Activated B cell treated with CpG ODN at 0.5 μM for 24 hours (primary cell): ENCODE measurements at regions not wholly inside any gene's neighbourhood (a gene's known extent, or its start where the extent isn't known, plus 50 kb on each side); places are given as distances from the start of the nearest gene placed in this dataset.
"Not testable (repeated sequence)": the region's sequence is repeated elsewhere in the genome, so short reads cannot be mapped to it uniquely, and the experiment has no call there.

ENCODE experiments used
- ATAC-seq: fragments of 200-7000 bp; cut with Tn5 transposase; one replicate; pipeline ENCODE4 v1.10.0; 2021; ENCODE audit warnings: low read depth, mild to moderate bottlenecking, moderate library complexity
- CTCF ChIA-PET: fragments of 350-600 bp; sonication (Branson Sonifier 250); formaldehyde crosslinking; loops from one replicate; lab custom pipeline; 2021; ENCODE audit warnings: antibody characterized with exemption; lab: Charles Lee
- POLR2A ChIA-PET: fragments of 350-600 bp; sonication (Branson Sonifier 250); formaldehyde crosslinking; loops from one replicate; lab custom pipeline; 2021; ENCODE audit warnings: antibody characterized with exemption; lab: Charles Lee
- DNase-seq: peaks from one replicate; pipeline ENCODE4 v3.0.0; 2022
- H3K27ac Mint-ChIP-seq: one replicate; pipeline ENCODE4 v1.8.0; 2020; ENCODE audit warnings: mixed read lengths
- H3K27me3 Mint-ChIP-seq: one replicate; pipeline ENCODE4 v1.8.0; 2021; ENCODE audit warnings: mixed read lengths
- H3K36me3 Mint-ChIP-seq: one replicate; pipeline ENCODE4 v1.8.0; 2021; ENCODE audit warnings: low read depth, mixed read lengths
- H3K4me1 Mint-ChIP-seq: one replicate; pipeline ENCODE4 v1.8.0; 2021; ENCODE audit warnings: mixed read lengths
- H3K4me3 Mint-ChIP-seq: one replicate; pipeline ENCODE4 v1.8.0; 2020; ENCODE audit warnings: mild to moderate bottlenecking, mixed read lengths
- H3K9me3 Mint-ChIP-seq: one replicate; pipeline ENCODE4 v1.8.0; 2020; ENCODE audit warnings: mixed read lengths
- CTCF ChIP-seq: fragments of 200-600 bp; IDR thresholded peaks from one replicate; pipeline ENCODE4 v1.8.0; 2022; ENCODE audit warnings: antibody characterized with exemption, mild to moderate bottlenecking
- intact Hi-C: fragments of 100-400 bp; cut with micrococcal nuclease; formaldehyde crosslinking; loops from one replicate; pipeline ENCODE4 v1.15.1; 2024

- H3K4me3 Mint-ChIP-seq: no peak overlapping the region
Observed at GRCh38 chrX:3788494-3789233, 75.2 kb upstream of the PRKX start.

GRCh38 chrX:3787856-3788255 is 74.4 kb upstream of the PRKX start:
- CTCF ChIA-PET: interaction anchor here (0.6 kb wide), 1 partner anchor 138 kb away, joined by 3 read pairs; no protein-coding TSS in a partner anchor
- H3K27ac Mint-ChIP-seq: no peak overlapping the region
- H3K4me3 Mint-ChIP-seq: no peak overlapping the region
- intact Hi-C loops: loop anchor here (10.0 kb wide), 1 partner anchor 753 kb away; no protein-coding TSS in a partner anchor
- no peak for DNase-seq
- no peaks in the 10 kb centered on the region for H3K36me3 Mint-ChIP-seq
- peaks cover 7% of the 10 kb centered on the region for H3K27me3 Mint-ChIP-seq
- no peak for ATAC-seq
- no peaks in the 10 kb centered on the region for H3K4me1 Mint-ChIP-seq
- H3K9me3 Mint-ChIP-seq: no peaks in the 10 kb centered on the region
- POLR2A ChIA-PET: no interaction called here
- no peak for TF ChIP-seq CTCF

More at GRCh38 chrX:3788494-3789233, 75.2 kb upstream of the PRKX start:
- ChIA-PET CTCF (interaction anchor here (0.6 kb wide), 1 partner anchor 139 kb away, joined by 3 read pairs; no protein-coding TSS in a partner anchor), POLR2A (no interaction called here)
- ATAC-seq: no peak
- no peak for TF ChIP-seq CTCF
- no peak overlapping the region for H3K27ac Mint-ChIP-seq
- H3K9me3 Mint-ChIP-seq: no peaks in the 10 kb centered on the region
- no peaks in the 10 kb centered on the region for H3K36me3 Mint-ChIP-seq
- no peak for DNase-seq
- intact Hi-C loops: loop anchor here (1.0 to 10.0 kb wide), 2 partner anchors 137 to 754 kb away; no protein-coding TSS in a partner anchor
- no peaks in the 10 kb centered on the region for H3K4me1 Mint-ChIP-seq
- peaks cover 9% of the 10 kb centered on the region for H3K27me3 Mint-ChIP-seq

GRCh38 chrX:3785822-3786221 is 72.4 kb upstream of the PRKX start:
- CTCF ChIA-PET, H3K4me3 Mint-ChIP-seq, H3K9me3 Mint-ChIP-seq, H3K4me1 Mint-ChIP-seq, POLR2A ChIA-PET, H3K36me3 Mint-ChIP-seq, DNase-seq, H3K27me3 Mint-ChIP-seq, H3K27ac Mint-ChIP-seq, ATAC-seq: not testable (repeated sequence)
- intact Hi-C loops: loop anchor here (10.0 kb wide), 1 partner anchor 751 kb away; no protein-coding TSS in a partner anchor

- H3K27ac Mint-ChIP-seq: no peak overlapping the region
- DNase-seq: no peak
- intact Hi-C loops: loop anchor here (10.0 kb wide), 1 partner anchor 746 kb away; no protein-coding TSS in a partner anchor
- POLR2A ChIA-PET: no interaction called here
- ATAC-seq: no peak
- no peak overlapping the region for H3K4me3 Mint-ChIP-seq
- no peaks in the 10 kb centered on the region for H3K36me3 Mint-ChIP-seq
- CTCF ChIA-PET: no interaction called here
- H3K9me3 Mint-ChIP-seq: no peaks in the 10 kb centered on the region
- no peak for TF ChIP-seq CTCF
- peaks cover 1% of the 10 kb centered on the region for H3K27me3 Mint-ChIP-seq
- H3K4me1 Mint-ChIP-seq: no peaks in the 10 kb centered on the region
Observed at GRCh38 chrX:3780564-3780963, 67.1 kb upstream of the PRKX start.

GRCh38 chrX:3779546-3779945 is 66.1 kb upstream of the PRKX start:
- Mint-ChIP-seq H3K4me3 (no peak overlapping the region), H3K36me3 (no peaks in the 10 kb centered on the region), H3K9me3 (no peaks in the 10 kb centered on the region), H3K4me1 (no peaks in the 10 kb centered on the region), H3K27me3 (peaks cover 6% of the 10 kb centered on the region), H3K27ac (no peak overlapping the region)
- TF ChIP-seq CTCF: no peak
- intact Hi-C loops: no loop called here
- DNase-seq: no peak
- ATAC-seq: no peak
- CTCF ChIA-PET: no interaction called here
- POLR2A ChIA-PET: no interaction called here
